ENCODE measurements at regions not wholly inside any gene's neighbourhood (a gene's known extent, or its start where the extent isn't known, plus 50 kb on each side); places are given as distances from the start of the nearest gene placed in this dataset.

- no peak for DNase-seq
These were observed 55.7 kb upstream of the TRABD2B start for GRCh38 chr1:48052923-48053291.

GRCh38 chr1:48051466-48052126 lies 54.4 kb upstream of the TRABD2B start:
- no peak for DNase-seq

- DNase-seq: no peak
These were observed 52.8 kb upstream of the TRABD2B start for GRCh38 chr1:48049823-48050535.

GRCh38 chr1:48048980-48049379 lies 51.8 kb upstream of the TRABD2B start:
- no peak for DNase-seq

GRCh38 chr1:48048064-48048463 lies 50.9 kb upstream of the TRABD2B start:
- DNase-seq: no peak

- DNase-seq: no peak
These were observed 49.9 kb upstream of the TRABD2B start for GRCh38 chr1:48047116-48047515.

Data from NCI-H1105 (cell line).